Testis (tissue), 2 donors: ENCODE measurements at regions not wholly inside any gene's neighbourhood (a gene's known extent, or its start where the extent isn't known, plus 50 kb on each side); places are given as distances from the start of the nearest gene placed in this dataset.

Source experiments
- DNase-seq: peaks from one replicate; pipeline ENCODE4 v3.0.0-alpha.2; 2019
- H3K27ac ChIP-seq, 2 donors: fragments of 200-600 bp; sonication (generic); one replicate each; pipeline ENCODE4 v1.5.1; 2019
- H3K27me3 ChIP-seq: fragments of 200-600 bp; sonication (generic); one replicate; pipeline ENCODE4 v1.5.1; 2019
- H3K36me3 ChIP-seq: fragments of 200-600 bp; sonication (generic); one replicate; pipeline ENCODE4 v1.5.1; 2017; ENCODE audit warnings: low read depth; ENCODE audit errors: missing control alignments
- H3K4me1 ChIP-seq: fragments of 200-600 bp; sonication (generic); one replicate; pipeline ENCODE4 v1.5.1; 2019
- H3K4me3 ChIP-seq, 2 donors: fragments of 200-600 bp; sonication (generic); one replicate each; pipeline ENCODE4 v1.5.1; 2017 to 2019
- H3K9me3 ChIP-seq: fragments of 200-600 bp; sonication (generic); one replicate; pipeline ENCODE4 v1.5.1; 2017
- POLR2A ChIP-seq: fragments of 450-650 bp; IDR thresholded peaks from one replicate; pipeline ENCODE4 v1.6.1; 2017; ENCODE audit warnings: antibody characterized with exemption, mild to moderate bottlenecking, moderate library complexity
- WGBS, 2 donors: methylation state at CpG; one replicate each; pipeline ENCODE4 v1.1.5; 2018; 5-methylcytosine and 5-hydroxymethylcytosine counted together
- intact Hi-C: fragments of 100-400 bp; cut with DNase I; formaldehyde crosslinking; loops from one replicate; pipeline ENCODE4 v1.15.1; 2023; ENCODE audit warnings: low total_unique reads
- TF ChIP-seq, protein P1 (sequence below), 3 experiments: fragments of 450-650 bp in 2 of 3; fragments of 200-600 bp in 1 of 3; sonication (generic) in 1 of 3; IDR thresholded peaks; one replicate each; pipeline ENCODE4 v1.5.1; 2016 to 2019; ENCODE audit warnings: antibody characterized with exemption in 3 of 3, mild to moderate bottlenecking in 2 of 3, moderate library complexity in 1 of 3

DNA sequence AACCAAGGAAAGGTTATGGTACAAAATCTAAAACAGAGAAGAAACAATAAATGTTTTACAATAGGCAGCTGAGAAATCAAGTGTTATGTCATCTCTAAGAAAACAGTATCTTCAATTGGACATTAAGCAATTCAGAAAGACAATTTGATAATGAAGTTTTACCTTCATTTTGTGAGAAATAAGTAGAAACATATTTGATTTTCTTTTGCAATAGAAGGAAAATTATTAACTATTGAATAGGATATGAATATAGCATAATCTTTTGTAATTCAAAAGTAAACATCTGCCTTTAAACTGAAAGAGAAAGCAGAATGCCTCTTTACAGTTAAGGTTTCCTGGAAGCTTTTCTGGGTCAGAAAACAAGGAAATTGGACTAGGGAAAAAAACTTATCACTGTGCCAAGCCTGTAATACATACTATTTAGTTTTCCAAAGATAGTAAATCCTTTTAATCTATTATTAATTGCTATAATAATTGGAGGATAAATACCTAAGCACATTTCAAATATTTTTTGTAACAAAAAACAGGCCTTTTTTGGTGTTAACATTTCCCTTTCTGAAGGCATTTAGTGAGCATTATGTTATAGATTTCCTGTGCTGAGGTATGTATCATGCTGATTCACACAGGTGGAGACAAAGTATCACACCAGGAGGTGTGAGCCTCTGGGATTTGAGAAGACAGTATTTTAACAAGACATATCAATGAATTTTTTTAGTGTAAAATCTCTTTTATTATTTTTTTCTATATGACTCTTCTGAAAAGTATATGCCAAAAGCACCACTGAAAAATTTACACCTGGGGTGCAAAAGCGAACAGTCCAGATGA lies 947.0 kb upstream of the CDH2 start:
- intact Hi-C loops: no loop called here
- Histone ChIP-seq H3K4me1 (no peaks in the 10 kb centered on the region), H3K27ac (no peak overlapping the region), H3K9me3 (no peaks in the 10 kb centered on the region), H3K27me3 (no peaks in the 10 kb centered on the region), H3K36me3 (no peaks in the 10 kb centered on the region), H3K4me3 (no peak overlapping the region)
- TF ChIP-seq, protein P1, sequence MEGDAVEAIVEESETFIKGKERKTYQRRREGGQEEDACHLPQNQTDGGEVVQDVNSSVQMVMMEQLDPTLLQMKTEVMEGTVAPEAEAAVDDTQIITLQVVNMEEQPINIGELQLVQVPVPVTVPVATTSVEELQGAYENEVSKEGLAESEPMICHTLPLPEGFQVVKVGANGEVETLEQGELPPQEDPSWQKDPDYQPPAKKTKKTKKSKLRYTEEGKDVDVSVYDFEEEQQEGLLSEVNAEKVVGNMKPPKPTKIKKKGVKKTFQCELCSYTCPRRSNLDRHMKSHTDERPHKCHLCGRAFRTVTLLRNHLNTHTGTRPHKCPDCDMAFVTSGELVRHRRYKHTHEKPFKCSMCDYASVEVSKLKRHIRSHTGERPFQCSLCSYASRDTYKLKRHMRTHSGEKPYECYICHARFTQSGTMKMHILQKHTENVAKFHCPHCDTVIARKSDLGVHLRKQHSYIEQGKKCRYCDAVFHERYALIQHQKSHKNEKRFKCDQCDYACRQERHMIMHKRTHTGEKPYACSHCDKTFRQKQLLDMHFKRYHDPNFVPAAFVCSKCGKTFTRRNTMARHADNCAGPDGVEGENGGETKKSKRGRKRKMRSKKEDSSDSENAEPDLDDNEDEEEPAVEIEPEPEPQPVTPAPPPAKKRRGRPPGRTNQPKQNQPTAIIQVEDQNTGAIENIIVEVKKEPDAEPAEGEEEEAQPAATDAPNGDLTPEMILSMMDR (IDR thresholded peaks at IDR 0.05): no peak
- no peak for TF ChIP-seq POLR2A
- DNase-seq: no peak
- 96 to 98% methylated on average over 1 of the region's 1 CpG for WGBS, 2 donors

DNA sequence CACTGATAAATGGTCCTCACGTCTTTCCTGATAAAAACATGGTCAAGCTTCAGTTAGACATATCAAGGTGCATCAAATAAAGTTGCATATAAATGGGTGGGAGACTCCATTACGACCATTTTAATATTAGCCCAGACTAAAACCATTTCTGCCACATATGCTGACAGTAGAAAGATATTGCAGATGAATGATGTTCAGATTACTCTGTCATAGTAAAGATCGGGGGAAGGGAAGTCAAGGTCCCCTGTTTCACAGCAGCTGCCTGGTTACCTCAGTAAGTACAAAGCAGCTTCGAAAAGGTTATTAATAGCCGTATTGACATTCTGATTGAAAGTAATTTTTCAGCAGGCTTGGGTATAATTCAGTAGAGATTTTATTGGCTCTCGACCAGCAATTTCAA lies 927.7 kb upstream of the CDH2 start:
- DNase-seq: no peak
- TF ChIP-seq, protein P1 (IDR thresholded peaks at IDR 0.05): no peak
- TF ChIP-seq POLR2A: no peak
- Histone ChIP-seq H3K9me3 (no peaks in the 10 kb centered on the region), H3K27me3 (no peaks in the 10 kb centered on the region), H3K4me3 (no peak overlapping the region), H3K27ac (no peak overlapping the region), H3K36me3 (no peaks in the 10 kb centered on the region), H3K4me1 (no peaks in the 10 kb centered on the region)
- intact Hi-C loops: no loop called here
- WGBS, 2 donors: 79 to 80% methylated on average over 6 of the region's 6 CpGs

DNA sequence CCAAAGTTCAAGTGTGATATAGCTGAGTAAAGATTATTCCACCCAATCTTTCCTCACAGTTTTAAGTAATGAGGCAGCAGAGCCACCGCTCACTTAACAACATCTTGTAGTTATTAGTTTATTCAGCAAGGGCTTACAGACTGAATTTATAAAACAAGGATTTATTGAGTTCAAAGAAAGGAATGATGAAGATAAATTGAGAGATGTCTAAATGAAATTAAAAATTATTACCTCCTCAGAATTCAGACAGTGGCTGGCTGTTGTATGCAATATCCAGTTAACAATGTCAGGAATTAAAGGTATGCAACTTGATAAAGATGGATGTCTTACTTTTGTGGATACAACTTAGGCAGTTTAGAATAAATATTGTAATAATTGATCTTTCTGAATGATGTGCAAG lies 927.3 kb upstream of the CDH2 start:
- Histone ChIP-seq H3K36me3 (no peaks in the 10 kb centered on the region), H3K27me3 (no peaks in the 10 kb centered on the region), H3K4me3 (no peak overlapping the region), H3K4me1 (no peaks in the 10 kb centered on the region), H3K9me3 (no peaks in the 10 kb centered on the region), H3K27ac (no peak overlapping the region)
- intact Hi-C loops: no loop called here
- DNase-seq: no peak
- WGBS, 2 donors: 78 to 85% methylated on average over 1 of the region's 1 CpG
- no peak for TF ChIP-seq POLR2A
- TF ChIP-seq, protein P1 (IDR thresholded peaks at IDR 0.05): no peak

DNA sequence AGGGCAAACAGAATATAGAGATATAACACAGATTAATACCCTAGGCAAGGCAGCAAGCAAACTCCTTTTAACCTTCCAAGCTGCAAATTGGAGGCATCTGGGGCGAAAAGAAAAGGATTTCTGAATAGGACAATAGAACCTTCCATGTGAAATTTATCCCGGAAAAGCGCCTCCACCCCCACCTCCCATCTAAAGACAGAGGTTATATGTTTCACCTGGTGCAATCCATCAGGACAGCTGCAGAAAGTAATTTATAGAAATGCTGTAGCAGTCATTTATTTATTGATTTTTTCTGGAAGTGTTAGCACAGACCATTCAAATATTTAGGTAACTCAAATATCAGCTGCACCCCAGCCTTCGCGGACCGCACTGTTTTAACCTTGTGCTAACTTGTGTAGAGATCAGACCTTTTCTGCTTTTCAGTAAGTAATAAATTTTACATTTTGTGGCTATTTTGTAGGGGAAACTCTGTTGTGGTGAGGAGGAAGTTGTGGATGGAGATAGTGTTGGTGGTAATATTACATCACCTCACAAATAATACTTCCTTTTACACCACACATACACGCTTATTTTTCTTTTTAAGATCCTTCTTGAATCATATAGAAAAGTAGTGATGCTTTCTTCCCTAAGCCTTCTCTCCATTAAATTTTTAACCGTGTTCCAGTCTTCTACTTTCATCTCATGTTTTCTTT lies 919.3 kb upstream of the CDH2 start:
- Histone ChIP-seq H3K27ac (no peak overlapping the region), H3K9me3 (no peaks in the 10 kb centered on the region), H3K36me3 (no peaks in the 10 kb centered on the region), H3K4me1 (no peaks in the 10 kb centered on the region), H3K27me3 (no peaks in the 10 kb centered on the region), H3K4me3 (no peak overlapping the region)
- intact Hi-C loops: no loop called here
- 60 to 61% methylated on average over 8 of the region's 8 CpGs for WGBS, 2 donors
- TF ChIP-seq POLR2A: no peak
- TF ChIP-seq, protein P1 (IDR thresholded peaks at IDR 0.05): no peak
- DNase-seq: no peak
